ENCODE measurements at regions not wholly inside any gene's neighbourhood (a gene's known extent, or its start where the extent isn't known, plus 50 kb on each side); places are given as distances from the start of the nearest gene placed in this dataset.

- TF ChIP-seq SUZ12 (IDR thresholded peaks at IDR 0.05; ENCODE audit: extremely low read depth, insufficient read depth, insufficient read length) (no peak), YY1 (IDR thresholded peaks at IDR 0.05; ENCODE audit: insufficient read depth, insufficient read length) (peak; percentile 32)
Measured at GRCh38 chr3:124158168-124158881, 166.4 kb upstream of the ROPN1 start.
